C4-2B (cell line): ENCODE measurements at regions not wholly inside any gene's neighbourhood (a gene's known extent, or its start where the extent isn't known, plus 50 kb on each side); places are given as distances from the start of the nearest gene placed in this dataset.

Experiments
- ZFX ChIP-seq: fragments of 450-650 bp; IDR thresholded peaks from 2 replicates; pipeline ENCODE4 v1.6.1; 2017
- TF ChIP-seq, protein P1 (sequence below): fragments of 450-650 bp; conservative IDR thresholded peaks from 2 replicates; pipeline ENCODE4 v1.5.1; 2017; ENCODE audit warnings: mild to moderate bottlenecking

DNA sequence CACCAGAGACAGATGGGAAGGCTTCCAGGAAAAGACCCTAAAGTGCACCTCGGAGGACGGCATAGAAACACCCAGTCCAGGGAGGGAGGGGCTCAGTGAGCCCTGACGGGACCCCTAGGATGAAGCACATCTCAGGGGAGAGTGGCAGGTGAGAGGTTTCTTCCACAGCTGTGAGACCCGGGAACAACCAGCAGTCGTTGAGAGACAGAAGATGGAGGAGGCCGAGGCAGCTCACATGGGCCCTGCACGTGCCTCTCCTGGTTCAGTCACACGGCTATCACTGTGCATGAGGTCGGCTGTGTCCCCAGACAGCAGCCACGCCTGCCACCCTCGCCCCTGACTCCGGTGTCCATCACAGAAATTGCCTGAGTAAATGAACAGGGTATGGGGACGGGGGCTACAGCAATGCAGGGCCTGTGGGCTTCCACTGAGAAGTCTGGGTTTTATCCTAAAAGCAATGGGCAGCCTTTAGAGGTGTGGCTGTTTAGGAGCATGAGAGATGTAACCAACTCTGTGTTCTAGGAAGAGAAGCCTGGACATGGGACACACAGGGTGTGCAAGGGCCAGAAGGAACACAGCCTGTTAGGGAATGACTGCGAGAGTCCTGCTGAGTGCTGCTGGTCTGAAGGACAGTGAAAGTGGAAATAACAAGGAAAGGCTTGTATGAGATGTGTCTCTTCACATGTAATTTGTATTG lies 102.0 kb downstream of the TMEM18 start:
- TF ChIP-seq, protein P1, sequence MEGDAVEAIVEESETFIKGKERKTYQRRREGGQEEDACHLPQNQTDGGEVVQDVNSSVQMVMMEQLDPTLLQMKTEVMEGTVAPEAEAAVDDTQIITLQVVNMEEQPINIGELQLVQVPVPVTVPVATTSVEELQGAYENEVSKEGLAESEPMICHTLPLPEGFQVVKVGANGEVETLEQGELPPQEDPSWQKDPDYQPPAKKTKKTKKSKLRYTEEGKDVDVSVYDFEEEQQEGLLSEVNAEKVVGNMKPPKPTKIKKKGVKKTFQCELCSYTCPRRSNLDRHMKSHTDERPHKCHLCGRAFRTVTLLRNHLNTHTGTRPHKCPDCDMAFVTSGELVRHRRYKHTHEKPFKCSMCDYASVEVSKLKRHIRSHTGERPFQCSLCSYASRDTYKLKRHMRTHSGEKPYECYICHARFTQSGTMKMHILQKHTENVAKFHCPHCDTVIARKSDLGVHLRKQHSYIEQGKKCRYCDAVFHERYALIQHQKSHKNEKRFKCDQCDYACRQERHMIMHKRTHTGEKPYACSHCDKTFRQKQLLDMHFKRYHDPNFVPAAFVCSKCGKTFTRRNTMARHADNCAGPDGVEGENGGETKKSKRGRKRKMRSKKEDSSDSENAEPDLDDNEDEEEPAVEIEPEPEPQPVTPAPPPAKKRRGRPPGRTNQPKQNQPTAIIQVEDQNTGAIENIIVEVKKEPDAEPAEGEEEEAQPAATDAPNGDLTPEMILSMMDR = no peak
- TF ChIP-seq ZFX = no peak
